Hematopoietic multipotent progenitor cell treated with erythropoietin and hydrocortisone succinate and interleukin-3 and kit ligand, for 15 days (in vitro differentiated cells): ENCODE measurements at regions not wholly inside any gene's neighbourhood (a gene's known extent, or its start where the extent isn't known, plus 50 kb on each side); places are given as distances from the start of the nearest gene placed in this dataset.

Experiments
- DNase-seq: peaks from one replicate; pipeline ENCODE4 v3.0.0-alpha.2; 2015; ENCODE audit warnings: low spot score

- DNase-seq = no peak
These were observed 85.6 kb upstream of the DNAJC19 start for GRCh38 chr3:181075098-181075497.

DNA sequence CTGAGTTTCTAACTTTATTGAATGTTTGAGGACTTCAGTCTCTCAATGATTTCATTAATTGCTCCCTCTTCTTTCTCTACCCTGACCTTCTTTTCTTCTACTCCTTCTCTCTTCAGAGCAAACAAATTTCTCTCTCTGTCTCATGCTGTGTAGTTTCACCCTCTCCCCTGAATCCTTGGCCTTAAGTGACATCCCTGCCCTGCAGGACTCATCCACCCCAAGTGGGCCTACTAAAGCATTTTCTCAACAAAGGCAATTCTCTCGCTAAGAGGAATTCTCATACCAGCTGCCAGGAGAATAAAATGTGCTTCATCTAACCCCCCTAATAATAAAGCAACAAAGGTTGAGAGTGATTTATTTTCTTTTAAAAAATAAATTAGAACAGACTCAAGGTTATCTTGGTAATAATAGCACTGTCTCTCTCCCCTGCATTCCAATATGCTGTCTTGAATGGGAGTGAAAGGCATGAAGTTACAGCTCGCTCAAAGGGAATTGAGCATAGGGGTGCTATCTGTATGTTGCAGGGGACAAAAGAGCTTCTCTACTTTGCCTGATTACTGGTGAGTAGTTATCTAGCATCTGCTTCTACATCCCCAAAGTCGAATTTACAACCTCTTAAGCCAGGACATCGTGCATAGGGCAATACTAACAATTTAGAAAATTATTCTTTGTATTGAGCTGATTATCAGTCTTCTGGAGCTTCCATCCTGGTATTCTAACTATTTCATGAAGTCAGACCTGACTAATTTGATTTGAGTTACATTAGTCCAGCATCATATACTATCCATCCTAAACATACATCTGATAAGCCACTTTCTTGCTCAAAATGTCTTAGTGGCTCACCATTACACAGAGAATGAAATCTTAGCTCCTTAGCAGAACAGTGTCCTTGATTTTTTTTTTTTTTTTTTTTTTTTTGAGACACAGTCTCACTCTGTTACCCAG lies 76.9 kb upstream of the DNAJC19 start:
- DNase-seq = no peak

DNA sequence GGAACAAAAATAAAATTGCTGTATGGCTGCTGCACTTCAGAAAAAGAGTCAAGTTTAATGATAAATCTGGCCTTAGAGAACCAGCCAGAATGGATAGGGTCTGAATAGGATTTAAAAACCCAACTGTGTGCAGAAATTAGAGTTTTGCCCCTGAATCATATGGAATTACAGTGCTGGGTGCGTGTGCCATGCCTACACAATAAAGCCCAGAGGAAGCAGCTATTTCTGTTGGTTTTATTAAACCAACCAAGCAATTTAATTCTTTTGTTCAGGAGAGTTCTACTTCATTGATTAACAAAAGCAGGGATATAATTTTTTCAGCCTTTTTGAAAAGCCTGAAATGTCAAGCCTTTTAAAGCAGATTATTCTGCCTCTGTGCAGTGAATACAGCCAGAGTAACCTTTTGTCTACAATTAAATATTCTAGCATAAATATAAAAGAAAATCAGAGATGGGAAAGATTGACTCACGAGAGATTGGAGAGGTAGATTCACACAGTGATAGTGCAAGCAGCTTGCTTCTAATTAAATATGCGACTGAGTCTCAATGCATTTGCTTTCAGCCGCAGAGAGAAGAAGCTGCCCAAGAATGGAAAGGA lies 66.7 kb upstream of the DNAJC19 start:
- DNase-seq = no peak

- no peak for DNase-seq
These were observed 65.0 kb upstream of the DNAJC19 start for GRCh38 chr3:181054538-181054937.

DNA sequence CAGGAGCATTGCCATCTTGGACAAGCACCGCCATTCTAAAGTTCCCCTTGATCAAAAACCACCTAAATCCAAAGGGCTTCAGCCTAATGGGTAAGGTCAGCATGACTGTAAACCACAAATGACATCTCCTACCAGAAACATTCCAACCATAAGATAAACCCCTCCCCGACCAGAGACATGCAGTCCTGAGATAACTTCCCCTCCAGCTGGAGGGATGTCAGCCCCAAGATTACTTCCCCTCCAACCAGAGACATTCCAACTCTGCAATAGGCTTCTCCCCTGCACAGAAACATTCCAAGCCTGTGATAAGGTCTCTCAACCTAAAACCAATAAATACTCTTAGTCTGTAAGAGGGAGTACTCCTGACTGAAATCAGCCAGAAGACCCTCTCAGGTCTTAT lies 62.7 kb upstream of the DNAJC19 start:
- no peak for DNase-seq

DNA sequence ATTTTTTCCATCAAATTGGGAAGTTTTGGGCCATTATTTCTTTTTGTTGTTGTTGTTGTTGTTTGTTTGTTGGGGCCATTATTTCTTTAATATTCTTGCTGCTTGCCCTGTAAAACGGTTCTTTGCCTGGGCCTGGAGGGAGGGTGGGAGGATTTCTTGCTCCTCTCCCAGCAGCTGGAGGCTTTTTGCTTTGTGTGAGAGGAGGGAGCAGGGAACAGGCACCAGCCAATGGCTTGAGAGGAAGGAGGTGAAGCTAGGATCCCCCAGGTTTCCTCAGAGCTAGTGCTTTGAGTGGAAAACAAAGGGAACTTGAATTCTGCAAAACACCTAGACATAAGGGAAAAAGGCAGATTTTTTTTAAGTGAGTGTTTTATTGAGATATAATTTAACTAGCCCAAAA lies 61.2 kb upstream of the DNAJC19 start:
- no peak for DNase-seq

DNA sequence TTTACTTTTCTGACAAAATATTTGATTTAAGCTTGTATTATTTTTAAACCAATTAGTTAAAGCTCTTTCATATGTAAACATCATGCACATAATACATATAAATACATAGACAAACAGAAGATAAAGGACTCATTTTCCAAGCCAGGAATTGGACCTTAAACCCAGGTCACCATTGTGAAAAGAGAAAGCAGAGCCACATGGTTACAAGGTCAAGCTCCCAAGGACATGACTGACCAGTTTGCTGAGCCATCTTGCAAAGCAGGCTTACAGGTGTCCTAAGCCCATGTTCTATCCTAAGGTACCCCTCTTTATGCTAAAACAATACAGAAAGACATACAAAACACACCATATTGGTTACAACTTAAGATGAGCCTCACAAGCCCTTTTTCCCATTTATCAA lies 50.5 kb upstream of the DNAJC19 start:
- no peak for DNase-seq
